Caki2 (cell line): ENCODE measurements at regions not wholly inside any gene's neighbourhood (a gene's known extent, or its start where the extent isn't known, plus 50 kb on each side); places are given as distances from the start of the nearest gene placed in this dataset.
"Not testable (repeated sequence)": the region's sequence is repeated elsewhere in the genome, so short reads cannot be mapped to it uniquely, and the experiment has no call there.

Experiments used
- DNase-seq: peaks from one replicate; pipeline ENCODE4 v3.0.0-alpha.2; 2015; ENCODE audit warnings: low read depth
- in situ Hi-C: cut with HindIII; loops from 2 replicates; pipeline ENCODE4 v1.10.0; 2016; ENCODE audit warnings: low sequenced_read_pairs, low pct_unique_long_range_greater_than_20kb, mixed read lengths

DNA sequence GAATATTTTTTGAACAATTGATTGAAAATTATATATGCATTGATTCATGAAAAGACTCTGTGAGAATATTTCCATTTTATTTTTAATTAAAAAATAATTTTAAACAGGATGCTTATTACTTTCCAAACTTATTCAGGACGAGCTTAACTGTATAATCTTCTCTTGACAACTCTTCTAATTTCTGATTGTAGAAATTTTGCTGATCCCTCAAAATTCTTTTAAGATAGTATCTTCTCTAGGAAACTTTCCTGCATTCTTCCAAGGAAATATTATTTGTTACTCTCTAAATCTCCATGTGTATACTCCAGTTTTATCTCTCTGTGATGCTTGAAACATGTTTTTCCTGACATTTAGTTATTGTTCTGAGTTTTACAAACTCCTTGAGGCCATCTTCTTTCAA lies 197.2 kb downstream of the BCHE start:
- in situ Hi-C loops = no loop called here

DNA sequence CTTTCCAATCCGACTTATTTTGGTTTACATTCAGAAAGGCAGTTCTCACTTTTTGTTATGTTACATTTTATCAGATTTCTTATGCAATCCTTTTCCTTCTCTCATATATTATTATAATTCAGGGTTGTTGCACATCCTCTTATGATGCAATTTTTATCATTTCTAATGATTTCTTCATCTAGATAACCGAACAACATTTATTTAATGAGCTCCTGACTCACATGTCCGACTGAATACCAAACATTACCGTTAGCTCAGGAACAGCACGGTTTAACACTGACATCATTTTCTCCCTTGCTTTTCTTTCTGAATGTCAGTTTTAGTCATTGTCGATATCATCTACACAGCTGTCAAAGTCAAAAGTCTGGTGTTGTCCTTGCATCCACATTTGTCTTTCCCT lies 199.2 kb downstream of the BCHE start:
- in situ Hi-C loops = no loop called here
- DNase-seq = no peak

More for the DNA sequence above, 197.2 kb downstream of the BCHE start:
- DNase-seq = no peak

DNA sequence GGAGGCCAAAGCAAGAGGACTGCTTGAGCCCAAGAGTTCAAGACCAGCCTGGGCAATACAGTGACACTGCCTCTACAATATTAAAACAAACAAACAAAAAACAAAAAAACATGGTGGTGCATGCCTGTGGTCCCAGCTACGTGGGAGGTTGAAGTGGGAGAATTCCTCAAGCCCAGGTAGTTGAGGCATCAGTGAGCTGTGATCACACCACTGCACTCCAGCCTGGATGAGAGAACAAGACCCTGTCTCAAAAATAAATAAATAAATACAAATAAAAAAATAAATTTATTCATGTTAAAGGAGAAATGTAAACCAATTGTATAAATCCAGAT lies 200.6 kb downstream of the BCHE start:
- in situ Hi-C loops = no loop called here
- DNase-seq = no peak

DNA sequence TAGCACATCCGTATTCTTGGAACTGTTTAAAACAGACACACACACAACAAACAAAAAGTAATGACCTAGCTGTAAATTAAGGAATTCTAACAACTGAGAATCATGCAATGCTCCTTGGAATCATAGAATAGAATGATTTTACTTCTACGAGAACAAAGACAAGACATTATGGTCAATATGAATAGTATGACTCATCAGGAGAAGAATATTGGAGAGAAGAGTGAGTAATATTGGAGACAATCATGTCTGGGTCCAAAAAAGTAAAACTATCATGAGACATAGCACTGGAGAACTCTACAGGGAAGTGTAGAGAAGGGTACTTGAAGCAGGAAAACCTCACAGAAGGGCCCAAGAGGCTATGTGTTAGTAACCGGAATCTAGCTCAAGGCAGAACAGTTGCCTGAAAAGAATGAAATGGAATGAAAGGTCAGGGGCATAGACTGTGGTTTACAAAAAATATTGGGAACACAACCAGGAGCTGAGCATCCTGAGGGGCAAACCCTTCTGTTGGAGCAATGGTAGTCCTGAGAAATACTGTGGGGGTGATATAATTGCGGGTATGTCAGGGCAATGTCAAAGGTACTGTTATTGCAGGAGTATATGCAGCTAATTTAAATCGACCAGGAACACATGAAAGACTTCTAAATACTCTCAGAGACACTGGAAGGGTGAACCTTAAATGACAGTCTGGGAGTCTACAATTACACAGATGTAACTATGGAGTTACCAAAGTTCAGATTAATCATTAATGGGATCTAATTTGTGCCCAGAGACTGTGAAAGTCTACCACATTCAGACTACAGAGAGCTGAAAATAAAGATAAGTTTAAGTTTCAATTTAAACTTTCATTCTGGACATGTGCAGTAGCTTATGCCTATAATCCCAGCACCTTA lies 201.2 kb downstream of the BCHE start:
- peak; percentile 68 for DNase-seq
- in situ Hi-C loops = no loop called here

DNA sequence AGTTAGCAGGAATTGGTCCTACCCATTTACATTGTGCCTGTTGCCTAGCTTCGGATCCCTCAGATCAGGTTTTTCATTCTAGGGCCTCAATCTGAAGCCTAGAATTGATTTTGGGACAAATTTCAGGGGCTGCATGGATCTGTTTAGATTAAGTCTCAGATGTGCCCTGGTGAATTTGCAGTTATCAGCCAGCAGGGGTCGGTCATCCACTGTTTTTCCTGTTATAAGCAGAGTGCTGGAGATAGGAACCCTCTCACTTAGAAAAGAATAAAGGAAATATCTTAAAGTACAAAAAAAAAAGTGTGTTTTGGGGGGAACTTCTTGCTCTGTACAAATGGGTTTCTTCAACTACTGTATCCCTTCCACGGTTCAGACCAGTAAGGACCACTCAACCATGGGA lies 212.5 kb downstream of the BCHE start:
- DNase-seq = no peak
- in situ Hi-C loops = no loop called here

DNA sequence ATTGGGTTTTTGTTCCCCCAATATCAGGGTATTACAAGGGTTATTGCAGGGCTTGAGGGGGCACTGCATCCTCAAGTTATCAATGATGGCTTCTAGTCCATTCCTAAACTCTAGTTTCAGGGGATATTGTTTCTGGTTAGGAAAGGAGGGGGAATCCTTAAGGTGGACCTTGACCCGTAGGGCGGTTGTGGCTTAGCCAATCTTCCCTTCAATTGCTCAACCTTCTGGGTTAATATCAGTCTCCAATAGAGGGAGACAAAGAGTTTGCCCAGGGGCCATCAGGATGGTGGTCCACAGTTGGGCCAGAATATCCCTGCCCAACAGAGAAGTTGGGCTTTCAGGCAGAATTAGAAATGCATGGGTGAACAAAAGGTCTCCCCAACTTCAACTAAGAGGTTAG lies 214.9 kb downstream of the BCHE start:
- no peak for DNase-seq
- in situ Hi-C loops = no loop called here

DNA sequence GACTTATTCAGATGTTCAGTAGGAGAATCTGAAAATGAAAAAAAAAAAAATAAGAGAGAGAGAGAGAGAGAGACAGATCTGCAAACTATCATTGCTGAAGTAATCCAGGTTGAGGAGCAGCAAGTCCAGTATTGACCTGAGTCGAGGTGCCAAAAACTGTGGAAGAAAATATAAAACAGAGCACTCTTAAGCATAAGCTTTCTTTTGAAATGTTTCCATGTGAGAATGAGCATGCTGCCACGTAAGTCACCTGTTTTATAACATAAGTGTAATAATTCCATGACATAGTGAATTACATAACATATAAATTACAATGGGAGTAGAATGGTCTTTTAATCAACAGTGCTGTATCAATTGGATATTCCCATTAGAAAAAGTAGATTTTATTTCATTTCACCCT lies 218.2 kb downstream of the BCHE start:
- DNase-seq = no peak
- in situ Hi-C loops = no loop called here

DNA sequence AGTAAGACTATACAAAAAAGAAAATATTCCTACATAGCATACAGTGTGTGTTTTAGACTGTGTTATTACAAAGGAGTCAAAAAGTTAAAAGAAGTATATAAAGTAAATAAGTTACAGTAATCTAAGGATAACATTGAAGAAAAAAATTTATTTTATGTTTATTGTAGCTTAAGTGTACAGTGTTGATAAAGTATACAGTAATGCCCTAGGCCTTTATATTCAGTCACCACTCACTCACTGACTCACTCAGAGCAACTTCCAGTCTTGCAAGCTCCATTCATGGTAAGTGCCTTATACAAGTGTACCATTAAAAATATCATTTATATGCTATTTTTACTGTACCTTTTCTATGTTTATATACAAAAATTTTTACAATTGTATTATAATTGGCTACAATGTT lies 220.1 kb downstream of the BCHE start:
- in situ Hi-C loops = no loop called here
- no peak for DNase-seq

DNA sequence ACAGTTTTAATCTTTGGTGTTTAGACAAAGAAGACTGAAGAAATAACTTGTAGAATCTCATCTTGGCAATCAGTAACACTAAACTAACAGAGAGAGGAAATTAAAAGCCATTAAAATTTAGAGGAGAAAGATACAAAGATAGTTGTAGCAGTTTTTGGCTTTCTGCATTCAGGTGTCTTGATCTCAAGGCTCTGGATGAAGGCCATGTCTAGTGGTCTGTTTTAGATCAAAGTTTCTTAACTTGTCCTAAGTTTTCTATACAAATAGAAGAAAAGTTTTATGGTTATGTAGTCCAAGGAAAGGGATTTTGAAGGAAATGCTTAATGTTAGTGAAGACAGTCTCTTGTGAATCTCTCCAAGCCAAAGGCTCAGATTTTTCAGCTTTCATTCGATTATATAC lies 222.9 kb downstream of the BCHE start:
- no peak for DNase-seq
- in situ Hi-C loops = no loop called here

DNA sequence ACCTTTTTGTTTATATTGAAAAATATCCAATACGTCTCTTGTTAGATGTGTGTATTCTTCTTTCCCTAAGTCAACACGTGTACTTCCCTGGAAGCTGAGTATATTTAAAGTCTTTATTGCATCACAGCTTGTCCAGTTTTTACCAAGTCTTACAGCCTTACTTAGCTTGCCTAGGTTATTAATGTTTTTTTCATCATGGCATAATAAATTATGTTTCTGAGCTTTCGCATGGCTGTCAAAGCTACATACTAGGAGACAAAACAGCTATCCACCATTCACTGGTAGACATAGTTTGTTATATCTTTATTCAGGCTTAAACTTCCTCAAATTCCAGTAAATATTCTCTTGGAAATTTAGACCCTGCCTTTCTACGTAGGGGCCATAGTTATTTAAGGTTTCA lies 224.2 kb downstream of the BCHE start:
- DNase-seq = no peak
- in situ Hi-C loops = no loop called here

DNA sequence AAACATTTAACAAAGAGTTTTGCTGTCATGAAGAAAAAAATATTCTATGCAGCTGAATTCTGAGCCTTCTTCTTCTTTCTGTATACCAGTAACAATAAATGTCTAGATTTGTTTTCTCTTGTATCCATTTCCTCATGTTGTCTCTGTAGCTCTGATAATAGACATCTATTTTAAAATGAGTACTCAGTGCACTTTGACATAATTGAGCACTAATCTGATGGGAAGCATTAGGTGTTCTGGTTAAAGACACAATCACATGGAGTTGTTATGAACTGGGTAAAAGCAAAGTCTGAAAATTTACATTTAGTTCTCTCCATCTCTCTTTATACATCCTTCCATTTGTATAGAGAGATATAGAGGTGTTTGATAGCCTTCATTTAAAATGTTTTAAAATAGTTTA lies 230.0 kb downstream of the BCHE start:
- in situ Hi-C loops = no loop called here
- DNase-seq = no peak

DNA sequence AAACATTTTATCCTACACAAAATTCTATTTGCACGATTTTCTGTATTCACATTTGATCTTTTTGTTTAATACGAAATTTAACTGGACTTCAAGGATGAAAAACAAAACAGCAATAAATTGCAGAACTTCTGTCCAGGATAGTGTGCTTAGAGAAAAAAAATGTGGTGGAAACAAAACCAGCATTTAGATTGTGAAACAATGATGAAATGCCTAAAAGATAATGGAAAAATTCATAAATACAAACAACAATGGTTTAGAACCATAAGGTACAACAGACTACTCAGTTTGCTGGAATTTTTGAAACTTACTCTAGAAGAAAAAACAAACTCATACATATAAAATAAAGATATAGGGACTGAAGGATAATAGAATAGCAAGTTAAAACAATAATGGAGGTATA lies 234.0 kb downstream of the BCHE start:
- in situ Hi-C loops = no loop called here

DNA sequence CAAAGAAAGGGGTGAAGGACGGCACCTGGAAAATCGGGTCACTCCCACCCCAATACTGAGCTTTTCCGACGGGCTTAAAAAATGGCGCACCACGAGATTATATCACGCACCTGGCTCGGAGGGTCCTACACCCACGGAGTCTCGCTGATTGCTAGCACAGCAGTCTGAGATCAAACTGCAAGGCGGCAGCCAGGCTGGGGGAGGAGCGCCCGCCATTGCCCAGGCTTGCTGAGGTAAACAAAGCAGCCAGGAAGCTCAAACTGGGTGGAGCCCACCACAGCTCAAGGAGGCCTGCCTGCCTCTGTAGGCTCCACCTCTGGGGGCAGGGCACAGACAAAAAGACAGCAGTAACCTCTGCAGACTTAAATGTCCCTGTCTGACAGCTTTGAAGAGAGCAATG lies 264.7 kb downstream of the BCHE start:
- in situ Hi-C loops = not testable (repeated sequence)

More for the DNA sequence above, 234.0 kb downstream of the BCHE start:
- DNase-seq = no peak

DNA sequence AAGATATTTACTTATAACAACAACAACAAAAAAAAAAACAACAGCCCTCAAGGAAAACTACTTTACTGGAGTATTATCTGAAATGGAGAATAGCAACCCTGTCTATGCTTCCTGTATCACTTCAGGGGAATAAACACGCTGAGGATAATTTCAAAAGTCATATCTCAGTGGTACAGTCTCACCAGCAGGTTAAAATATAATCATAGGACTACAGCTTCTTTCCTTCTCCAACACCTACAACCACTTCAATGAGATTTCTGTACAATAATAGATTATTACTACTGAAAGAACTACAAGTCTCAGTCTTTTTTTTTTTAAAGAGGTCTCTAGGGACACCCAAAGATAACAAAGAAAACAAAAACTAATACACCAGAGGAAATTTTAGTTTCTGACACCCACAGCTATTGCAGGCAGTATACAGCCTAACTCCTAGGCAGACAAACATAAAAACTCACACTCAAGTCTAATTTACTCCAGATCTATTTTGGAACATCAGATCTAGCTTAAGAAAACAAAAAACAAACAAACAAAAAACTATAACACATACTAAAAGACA lies 268.2 kb downstream of the BCHE start:
- in situ Hi-C loops = no loop called here
- no peak for DNase-seq

More for the DNA sequence above, 264.7 kb downstream of the BCHE start:
- not testable (repeated sequence) for DNase-seq

DNA sequence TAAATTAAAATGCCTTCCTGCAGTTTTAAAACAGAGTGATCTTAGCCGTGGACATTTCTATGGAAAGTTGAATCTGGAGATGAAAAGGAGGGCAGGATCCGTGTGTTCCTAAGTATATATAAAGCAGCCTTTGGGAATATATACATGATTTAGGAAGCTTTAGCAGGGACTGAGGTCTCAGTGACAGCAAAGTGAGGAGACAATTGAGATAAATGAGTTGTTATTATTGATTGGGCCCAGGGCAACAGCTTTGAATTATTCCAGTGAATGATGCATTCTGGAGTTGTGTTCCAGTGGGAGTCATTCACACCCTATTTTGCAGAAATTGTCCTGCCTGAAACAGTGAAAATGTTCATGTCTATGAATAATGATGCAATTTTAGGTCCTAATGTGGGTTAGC lies 281.4 kb downstream of the BCHE start:
- no peak for DNase-seq
- in situ Hi-C loops = no loop called here

DNA sequence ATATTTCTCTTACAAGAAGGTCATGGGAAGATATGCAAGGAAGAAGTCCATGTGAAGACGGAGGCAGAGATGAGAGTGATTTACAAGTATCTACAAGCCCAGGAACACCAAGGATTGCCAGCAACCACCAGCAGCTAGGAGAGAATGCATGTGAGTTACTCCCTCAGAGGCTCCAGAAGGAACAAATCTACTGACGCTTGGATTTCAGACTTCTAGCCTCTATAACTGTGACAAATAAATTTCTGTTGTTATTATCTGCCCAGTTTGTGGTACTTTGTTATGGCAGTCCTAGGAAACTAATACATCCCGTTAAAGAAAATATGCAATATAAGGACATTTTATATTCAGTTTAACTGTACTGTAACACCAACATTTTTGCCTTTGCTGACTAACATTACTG lies 283.9 kb downstream of the BCHE start:
- in situ Hi-C loops = no loop called here
- no peak for DNase-seq

DNA sequence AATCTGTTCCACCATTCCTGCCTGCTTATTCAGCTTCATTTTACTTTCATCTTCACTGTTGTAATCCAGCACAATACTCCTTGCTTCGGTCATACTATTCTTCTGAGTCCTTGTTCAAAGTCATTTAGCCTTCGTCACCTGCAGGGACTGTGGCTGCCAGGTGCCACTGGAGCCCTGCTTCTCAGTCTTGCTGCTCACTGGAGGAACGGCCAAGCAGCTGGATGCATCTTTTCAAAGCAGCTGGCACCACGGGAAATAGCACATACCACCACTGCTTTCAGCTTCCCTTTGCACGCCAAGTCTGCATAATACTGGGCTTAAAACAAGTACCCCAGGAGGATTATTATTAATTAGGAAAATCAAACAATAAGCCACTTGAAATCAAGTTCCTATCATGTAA lies 287.6 kb downstream of the BCHE start:
- in situ Hi-C loops = no loop called here

DNA sequence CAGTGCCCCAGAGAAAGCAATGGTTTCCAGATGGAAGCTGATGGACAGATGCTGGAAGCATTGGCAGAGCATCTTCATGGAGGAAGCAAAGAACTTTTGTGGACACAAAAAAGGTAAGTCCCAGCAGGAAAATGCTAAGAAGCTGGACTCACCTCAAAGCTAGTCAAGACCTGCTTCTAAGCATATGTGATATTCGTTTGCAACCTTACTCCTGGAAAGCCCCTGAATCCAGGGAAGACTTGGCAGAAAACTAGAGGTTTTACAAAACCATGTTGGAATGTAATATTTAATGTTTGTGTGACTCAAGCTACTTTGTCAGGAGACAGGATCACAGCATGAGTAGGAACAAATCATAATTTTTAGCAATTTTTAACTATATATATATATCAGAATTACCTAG lies 288.2 kb downstream of the BCHE start:
- in situ Hi-C loops = no loop called here
- DNase-seq = no peak

More for the DNA sequence above, 287.6 kb downstream of the BCHE start:
- no peak for DNase-seq

DNA sequence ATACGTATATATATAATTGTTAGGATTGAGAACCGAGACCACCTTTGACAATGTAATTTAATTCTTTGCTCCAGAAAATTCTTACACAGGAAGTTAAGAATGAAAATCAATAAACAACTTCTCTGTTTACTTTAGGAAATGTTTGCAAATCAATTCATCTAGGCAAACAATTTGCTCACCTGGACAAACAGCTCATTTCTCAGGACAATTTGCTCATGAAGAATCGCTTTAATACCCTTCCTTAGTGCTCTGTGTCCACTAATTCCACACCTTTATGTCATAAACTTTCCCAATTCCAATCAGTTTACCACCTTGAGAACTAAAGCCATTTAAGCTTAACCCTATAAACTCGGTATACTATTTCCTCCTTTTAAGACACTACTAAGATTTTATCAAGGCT lies 292.2 kb downstream of the BCHE start:
- in situ Hi-C loops = no loop called here
- DNase-seq = no peak

DNA sequence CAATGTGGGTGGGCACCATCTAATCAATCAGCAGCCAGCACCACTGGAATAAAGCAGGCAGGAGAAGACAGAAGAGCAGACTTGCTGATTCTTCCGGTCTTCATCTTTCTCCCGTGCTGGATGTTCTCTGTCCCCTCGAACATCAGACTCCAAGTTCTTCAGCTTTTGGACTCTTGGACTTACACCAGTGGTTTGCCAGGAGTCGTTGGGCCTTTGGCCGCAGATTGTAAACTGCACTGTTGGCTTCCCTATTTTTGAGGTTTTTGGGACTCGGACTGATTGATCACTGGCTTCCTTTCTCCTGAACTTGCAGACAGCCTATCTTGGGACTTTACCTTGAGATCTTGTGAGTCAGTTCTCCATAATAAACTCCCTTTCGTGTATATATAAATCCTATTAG lies 292.8 kb downstream of the BCHE start:
- in situ Hi-C loops = no loop called here

More for the DNA sequence above, 292.8 kb downstream of the BCHE start:
- DNase-seq = no peak
